Left lobe of liver (tissue), 2 donors: ENCODE measurements at regions not wholly inside any gene's neighbourhood (a gene's known extent, or its start where the extent isn't known, plus 50 kb on each side); places are given as distances from the start of the nearest gene placed in this dataset.
"Not testable (repeated sequence)": the region's sequence is repeated elsewhere in the genome, so short reads cannot be mapped to it uniquely, and the experiment has no call there.

ENCODE experiments used
- ATAC-seq: fragments of 200-7000 bp; cut with Tn5 transposase; one replicate; pipeline ENCODE4 v1.9.1; 2020; ENCODE audit warnings: mild to moderate bottlenecking, moderate library complexity
- DNase-seq: peaks from one replicate; pipeline ENCODE4 v3.0.0-alpha.2; 2020; ENCODE audit warnings: low spot score
- donor health status: DM: no; HTN: no; CAD: no; lungs with moderate emphysema.
- donor health status: DM: no; HTN: yes; CAD: no.

DNA sequence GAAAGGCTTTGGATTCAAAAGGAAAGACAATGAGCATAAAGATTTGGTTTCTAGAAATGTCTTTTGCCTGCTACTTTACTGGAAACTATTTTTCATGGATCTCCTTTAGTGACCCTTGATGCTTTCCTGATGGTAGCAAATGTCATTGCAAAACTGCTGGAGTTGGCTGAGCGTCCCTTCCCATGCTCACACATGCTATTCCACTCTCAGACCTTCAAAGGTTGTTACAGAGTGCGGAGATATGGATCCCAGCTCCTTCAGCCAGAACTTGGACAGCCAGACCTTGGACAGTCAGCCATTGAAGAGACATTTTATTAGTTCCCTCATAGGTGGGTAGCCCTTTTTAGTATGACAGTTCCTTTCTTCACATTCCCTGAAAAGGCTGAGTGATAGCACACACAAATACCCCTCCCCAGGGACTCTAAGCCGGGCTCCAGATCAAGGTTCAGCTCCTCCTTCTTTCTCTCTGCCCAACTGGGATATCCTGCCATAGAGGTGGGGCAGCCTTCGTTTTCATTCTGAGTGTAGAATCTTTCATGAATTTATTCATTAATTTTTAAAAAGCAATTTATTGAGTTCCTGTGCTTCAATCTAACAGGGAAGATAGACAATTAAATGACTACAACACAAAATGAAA, 153.3 kb upstream of the SLC44A1 start:
- ATAC-seq (peak; percentile 54), DNase-seq (no peak)

DNA sequence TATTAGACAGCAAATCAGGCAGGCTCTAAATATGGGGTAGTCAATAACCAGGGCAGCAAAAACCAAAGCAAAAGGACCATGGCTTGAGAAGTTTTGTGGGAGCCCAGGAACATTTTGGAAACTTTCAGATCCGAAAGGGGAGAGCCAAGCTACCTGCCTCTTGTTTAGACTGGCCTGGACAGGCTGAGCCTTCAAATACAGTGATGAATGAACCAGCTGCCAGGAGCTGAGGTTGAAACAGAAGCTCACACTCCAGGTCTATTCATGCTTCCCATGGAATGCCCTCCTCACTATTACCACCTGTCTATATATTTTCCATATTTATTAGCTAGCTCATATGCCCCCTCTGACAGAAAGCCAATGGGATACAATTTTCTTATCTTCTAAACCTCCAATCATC, 150.8 kb upstream of the SLC44A1 start:
- ATAC-seq = no peak
- no peak for DNase-seq

DNA sequence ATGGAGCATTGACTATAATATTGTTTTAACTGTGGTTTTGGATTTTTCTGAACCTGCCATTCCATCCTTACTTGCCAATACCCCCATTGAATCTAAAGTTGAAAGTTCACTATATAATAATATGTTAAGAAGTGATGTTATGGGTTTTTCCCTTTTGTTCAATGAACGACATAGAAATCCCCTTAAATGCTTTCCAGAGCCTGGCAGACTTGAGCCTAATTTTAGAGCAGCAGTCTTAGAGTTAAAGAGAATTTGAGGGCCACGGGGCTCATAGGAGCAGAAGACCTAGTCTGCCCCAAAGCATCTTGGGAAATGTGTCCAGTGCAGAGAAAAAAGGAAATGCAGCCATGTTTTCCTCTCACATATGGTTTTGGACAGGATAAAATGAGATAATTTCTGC, 146.1 kb upstream of the SLC44A1 start:
- no peak for DNase-seq
- no peak for ATAC-seq

DNA sequence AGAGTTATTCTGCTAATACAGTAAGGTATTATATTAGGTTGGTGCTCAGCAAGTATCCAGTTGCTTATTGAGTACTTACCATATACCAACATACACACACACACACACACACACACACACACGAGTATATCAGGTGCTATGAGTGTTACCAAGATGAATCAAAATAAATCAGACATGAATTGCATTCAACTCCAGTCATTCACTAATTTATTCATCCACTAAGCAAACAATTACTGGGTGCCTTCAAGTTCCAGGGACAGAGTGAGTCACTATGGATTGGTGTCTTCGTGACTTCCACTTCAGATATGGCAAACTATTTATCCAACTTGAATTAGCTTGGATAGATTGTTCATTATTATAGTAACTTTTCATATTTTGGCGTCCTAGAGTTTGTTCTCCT, 140.7 kb upstream of the SLC44A1 start:
- no peak for ATAC-seq

DNA sequence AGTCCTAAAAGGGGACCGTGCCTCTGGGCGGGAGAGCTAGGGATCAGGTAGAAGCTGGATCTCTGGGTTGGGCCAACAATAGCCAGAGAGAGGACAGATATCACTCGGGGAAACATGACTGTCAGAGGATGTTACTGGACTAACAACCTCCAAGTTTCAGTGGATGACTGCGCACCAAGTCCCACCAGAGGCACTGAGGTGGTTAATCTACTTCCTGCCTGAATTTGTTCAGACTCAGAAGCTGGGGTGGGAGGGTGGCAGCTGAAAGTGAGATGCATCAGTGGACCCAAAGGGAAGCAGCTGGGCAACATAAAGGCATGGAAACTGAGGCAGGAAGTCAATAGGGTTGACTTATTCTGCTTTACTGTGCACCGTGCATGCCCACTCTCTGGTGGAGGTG, 130.1 kb upstream of the SLC44A1 start:
- ATAC-seq (no peak), DNase-seq (no peak)

More for the DNA sequence above, 140.7 kb upstream of the SLC44A1 start:
- no peak for DNase-seq

DNA sequence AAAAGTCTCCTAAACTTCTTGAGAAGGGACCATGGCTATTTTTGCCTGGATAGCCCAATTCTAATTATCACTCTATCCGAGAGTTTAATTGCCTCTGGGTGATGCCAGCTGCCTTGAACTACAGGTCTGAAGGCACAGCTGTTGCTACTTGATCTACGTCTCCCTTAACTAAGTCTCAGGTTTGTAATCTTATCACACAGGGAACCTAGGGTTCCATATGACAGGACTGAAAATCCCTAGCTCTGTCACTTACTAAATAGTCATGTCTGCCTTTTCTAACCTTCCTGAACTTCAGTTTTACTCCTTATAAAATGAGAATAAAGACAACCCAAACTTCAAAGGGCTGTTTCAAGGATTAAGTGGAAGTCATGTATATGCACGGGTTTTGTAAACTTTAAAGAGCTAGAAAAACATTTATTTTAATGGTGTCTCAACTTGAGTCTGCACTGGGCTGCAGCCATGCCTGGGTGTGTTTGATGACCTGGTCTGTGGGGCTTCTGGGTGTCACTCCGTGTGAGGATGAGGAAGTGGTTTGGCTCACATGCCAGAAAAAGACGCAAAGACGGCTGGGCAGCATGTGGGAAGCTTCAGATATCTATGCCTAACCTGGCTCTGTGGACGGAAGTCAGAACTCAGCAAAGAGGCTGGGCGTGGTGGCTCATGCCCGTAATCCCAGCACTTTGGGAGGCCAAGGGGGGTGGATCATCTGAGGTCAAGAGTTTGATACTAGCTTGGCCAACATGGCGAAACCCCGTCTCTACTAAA, 129.3 kb upstream of the SLC44A1 start:
- ATAC-seq (peak; percentile 17), DNase-seq (peak; percentile 50)

DNA sequence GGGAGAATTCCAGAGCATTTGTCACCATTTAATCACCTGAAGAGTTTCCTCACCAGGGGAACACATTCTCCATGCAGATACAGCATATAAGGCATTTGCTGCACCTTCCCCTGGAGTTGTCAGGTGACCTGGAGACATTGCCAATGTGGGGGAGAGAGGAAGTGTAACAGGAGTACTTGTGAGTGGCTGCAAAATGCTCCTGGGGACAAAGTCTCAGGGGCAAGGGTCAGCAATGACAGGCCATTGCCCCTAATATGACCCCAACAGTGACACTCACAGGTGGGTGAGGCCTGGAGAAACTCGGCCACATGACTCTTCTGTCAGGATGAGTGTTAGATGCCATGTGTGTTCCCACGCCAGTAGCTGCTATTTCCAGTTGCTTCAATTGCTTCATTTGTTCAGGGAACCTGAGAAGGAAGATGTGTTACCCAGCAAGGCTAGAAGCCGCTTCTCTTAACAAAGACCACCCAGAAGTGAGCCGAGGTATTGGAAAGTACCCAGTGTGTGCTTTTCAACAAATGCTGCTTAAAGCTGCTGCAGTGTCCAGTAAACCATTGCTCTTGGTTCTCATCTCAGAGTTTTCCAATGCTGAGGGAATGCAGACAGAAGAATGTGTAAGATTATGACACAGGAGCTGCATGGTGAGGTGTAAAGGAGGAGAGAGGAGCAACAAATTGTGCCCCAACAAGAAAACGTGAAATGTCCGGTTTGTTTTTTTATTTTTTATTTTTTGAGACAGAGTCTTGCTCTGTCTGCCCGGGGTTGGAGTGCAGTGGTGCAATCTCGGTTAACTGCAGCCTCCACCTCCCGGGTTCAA, 128.2 kb upstream of the SLC44A1 start:
- DNase-seq (peak; percentile 84), ATAC-seq (peak; percentile 90)

DNA sequence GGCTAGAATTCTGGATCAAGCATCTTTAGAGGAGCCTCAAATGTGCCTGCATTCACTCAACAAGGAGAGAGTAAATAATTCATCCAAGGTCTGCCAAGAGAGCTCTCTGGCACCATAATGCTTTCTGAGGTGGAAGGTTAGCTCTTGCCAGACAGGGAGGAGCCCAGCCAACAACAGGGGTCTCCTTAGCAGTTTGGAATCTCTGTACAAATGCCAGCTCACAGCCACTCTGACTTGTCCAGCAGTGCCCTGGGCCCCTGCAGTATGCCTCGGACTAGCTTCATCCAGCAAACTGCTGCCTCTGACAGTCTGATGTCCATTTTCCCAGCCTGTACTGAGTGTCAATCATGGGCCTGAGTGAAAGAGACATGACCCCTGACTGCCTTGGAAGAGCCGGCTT, 127.2 kb upstream of the SLC44A1 start:
- DNase-seq (no peak), ATAC-seq (peak; percentile 52)

DNA sequence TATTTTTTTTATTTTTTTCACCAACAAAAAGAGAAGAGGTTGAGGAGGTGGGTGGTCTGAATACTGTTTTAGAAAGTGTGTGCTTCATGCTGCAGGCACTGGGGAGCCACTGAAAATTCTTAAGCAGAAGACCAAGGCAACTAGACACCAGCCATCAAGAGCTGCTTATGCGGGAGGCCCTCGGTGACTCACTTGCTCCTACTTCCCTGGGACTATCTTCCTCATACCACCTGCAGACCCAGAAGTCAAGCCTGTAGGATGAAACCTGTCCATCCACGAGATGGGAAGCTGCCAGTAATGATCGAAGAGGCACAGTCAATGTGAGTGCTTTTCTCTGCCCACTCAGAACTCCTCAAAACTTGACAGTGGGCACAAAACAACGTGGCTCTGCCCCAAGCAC, 125.8 kb upstream of the SLC44A1 start:
- DNase-seq (no peak), ATAC-seq (no peak)

DNA sequence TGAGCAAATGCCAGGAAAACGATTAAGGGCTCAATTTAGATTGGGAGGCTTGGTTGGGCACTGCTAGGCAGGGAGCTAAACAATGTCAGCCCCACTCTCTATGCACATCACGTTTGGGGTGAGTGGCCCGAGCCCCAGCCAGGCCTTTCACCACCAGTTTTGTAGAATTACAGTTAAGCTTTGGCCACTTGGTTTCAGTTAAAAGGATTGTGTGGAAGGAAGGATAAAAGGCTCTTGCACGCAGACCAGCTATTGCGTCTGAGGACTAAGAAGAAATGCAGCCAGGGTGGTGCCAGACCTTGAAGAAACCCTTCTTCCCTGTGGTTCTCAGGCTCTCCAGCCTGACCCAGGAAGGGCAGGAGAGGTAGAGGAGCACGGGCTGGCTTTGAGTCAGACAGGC, 125.3 kb upstream of the SLC44A1 start:
- no peak for ATAC-seq
- DNase-seq = no peak

DNA sequence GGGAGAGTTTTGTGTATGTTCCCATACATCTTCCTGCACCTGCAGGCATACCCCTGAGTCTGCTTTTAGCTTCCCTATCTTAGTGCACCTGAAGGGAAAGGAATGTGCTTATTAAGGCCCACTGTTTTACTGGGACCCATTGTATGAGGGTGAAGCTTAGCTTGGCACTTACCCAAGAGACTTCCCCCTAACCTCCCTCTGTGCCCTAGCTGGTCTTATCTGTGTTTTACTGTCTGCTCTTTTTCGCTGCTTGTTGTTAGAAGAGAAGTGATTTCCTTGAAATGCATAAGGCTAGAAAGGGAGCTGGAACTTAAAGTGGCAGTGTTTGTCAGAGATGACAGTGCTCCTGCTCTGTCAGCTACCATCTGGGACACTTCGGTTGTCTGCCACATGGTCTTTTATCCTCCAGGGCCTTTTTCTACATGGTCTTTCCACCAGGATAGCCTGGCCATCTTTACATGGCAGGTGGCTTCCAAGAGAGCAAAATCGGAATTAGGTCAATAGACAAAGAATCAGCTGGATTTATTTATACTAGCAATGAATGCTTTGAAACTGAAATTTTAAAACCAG, 122.5 kb upstream of the SLC44A1 start:
- DNase-seq = no peak
- no peak for ATAC-seq

DNA sequence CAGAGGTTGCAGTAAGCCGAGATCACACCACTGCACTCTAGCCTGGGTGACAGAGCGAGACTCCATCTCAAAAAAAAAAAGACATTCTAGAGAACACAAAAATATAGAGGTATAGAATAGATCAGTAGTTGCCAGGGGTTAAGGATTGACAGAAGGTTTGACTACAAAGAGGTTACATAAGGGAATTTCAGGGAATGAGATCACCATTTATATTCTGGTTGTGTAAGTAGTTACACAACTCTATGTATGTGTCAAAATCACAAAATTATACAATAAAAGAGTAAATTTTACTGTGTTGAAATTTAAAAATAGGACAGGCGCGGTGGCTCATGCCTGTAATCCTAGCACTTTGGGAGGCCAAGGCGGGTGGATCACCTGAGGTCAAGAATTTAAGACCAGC, 119.9 kb upstream of the SLC44A1 start:
- peak; percentile 27 for ATAC-seq
- not testable (repeated sequence) for DNase-seq

DNA sequence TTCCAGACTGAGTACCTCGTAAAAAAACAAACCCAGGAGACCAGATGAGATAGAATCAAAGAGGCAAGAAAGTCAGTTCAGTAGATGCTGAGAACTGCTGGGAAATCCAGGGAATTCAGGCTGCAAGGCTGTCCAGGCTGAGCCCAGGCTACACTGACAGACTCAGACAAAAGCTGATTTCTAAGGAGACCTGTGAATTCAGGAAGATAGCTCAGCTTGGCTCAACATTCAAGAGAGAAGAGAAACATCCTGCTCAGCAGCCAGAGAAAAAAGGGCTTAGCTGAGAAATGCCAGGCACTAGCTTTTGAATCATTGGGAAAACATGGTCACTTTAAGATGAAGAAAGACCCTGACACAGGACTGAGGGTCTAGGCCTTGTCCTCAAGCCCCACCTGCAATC, 118.2 kb upstream of the SLC44A1 start:
- DNase-seq (no peak), ATAC-seq (no peak)

DNA sequence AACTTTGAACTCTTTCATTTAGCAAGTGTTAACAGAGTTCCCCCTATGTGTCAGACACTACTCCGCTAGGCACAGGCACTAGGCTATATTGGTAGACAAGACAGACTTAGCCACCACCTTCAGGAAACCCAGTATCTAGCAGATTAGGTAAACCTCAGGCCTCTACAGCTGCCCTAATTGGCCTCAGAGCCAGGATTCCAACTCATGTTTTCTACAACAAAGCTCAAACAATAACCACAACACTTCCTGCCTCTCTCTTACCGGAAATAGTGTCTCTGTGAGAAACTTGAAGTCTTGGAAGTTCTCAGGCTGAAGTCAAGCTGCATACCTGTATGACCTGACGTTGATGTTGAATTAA, 116.6 kb upstream of the SLC44A1 start:
- DNase-seq = no peak

DNA sequence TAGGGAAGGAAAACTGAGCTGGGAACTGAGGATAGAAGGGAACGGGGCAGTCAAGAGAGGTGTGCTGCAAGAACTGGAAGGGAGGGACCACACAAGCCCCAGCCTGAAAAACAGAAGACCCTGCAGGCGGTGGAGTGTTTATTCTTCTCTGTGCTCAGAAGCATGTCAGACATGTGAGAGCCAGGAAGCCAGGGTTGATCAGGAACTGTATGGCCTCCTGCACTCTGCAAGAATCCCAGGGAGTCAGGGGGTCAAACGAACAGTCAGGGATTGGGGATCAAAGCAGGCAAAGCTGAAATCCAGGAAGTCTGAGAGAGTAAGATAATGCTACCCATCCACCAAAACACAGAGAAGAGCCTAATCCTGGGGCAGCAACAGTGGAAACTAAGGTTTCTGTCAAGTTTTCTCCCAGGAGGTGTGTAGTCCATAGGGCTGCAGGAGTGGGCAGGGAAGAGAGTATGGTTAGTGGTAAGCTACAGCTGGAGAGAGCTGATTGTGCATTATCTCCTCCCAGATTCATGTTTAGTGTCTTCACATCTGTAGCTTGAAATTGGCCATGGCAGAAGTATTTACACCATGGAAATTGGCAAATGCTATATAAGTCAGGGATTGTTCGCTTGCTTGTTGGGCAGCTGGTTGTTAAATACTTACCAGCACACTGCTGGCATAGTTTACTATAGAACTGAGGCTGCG, 115.4 kb upstream of the SLC44A1 start:
- DNase-seq (no peak), ATAC-seq (peak; percentile 12)

More for the DNA sequence above, 116.6 kb upstream of the SLC44A1 start:
- ATAC-seq = peak; percentile 51

DNA sequence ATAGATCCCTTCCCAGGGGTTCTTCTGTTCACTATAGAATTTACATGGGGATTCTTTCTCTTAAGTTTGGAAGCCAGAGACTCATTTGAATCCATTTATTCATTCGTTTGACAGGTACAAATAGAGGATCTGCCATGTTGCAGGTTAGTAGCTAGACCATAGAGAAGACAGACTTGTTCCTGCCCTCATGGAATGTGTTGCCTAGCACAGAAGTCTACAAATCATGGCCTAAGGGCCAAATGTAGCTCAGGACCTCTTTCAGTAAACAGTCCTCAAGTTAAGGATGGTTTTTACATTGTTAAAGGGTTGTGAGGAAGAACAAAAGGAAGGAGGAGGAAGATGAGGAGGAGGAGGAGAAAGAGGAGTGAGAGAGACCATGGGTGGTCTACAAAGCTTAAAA, 114.7 kb upstream of the SLC44A1 start:
- DNase-seq (no peak), ATAC-seq (no peak)

DNA sequence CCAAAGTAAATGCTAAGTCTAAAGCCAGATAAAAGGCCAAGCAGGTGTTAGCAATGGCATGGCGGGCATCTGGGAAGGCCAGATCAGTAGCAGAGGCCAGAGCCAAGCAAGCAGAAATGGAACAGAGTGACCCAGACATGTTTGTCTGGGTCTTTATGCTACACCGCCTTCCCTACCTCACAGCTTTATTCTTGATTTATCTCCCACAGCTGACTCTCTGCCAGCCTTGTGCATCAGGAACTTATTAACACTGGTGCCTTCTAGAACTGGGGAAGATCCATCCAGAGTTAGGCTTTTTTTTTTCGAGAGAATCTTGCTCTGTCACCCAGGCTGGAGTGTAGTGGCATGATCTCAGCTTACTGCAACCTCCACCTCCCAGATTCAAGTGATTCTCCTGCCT, 112.5 kb upstream of the SLC44A1 start:
- DNase-seq (no peak), ATAC-seq (no peak)

DNA sequence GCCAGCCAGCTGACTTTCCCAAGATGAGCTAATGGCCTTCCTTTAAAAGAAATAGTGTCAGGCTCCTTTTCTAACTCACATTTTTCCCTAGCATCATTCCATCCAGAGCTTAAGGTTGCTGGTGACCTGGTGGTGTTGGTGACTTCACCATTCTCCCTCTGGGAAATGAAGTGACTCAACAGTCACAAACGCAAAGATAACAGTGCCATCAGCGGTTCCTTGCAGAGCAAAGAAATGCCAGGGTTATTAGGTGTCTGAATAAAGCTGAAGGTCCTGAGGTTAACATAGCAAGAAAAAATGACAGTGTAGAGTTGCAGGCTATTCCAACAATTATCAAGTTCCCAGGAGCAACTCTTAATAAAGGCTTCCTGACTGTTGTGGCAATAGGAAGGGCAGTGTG, 111.8 kb upstream of the SLC44A1 start:
- no peak for DNase-seq
- ATAC-seq = no peak

DNA sequence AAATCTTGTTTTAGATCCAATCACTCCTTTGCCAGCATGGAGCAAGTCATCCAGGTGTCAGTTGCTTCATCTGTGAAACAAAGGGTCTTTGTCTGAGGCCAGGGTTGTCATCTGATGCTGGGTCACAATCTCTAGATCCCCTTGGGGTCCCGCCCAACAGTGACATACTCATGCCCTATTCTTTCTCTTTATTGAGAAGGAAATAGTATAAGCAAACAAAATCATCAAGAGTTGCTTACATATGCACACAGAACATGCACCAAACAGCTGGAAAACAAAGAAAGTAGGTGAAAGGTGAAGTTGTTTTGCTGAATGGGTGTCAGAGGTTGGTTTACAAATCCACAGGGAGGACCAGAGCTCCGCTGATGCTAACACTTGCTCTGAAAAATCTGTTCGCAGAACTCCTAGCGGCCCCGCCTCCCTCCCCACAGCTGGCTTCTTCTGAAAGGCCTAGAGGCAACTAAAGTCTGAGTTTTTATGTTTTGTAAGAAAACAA, 106.1 kb upstream of the SLC44A1 start:
- peak; percentile 62 for ATAC-seq
- DNase-seq = no peak

DNA sequence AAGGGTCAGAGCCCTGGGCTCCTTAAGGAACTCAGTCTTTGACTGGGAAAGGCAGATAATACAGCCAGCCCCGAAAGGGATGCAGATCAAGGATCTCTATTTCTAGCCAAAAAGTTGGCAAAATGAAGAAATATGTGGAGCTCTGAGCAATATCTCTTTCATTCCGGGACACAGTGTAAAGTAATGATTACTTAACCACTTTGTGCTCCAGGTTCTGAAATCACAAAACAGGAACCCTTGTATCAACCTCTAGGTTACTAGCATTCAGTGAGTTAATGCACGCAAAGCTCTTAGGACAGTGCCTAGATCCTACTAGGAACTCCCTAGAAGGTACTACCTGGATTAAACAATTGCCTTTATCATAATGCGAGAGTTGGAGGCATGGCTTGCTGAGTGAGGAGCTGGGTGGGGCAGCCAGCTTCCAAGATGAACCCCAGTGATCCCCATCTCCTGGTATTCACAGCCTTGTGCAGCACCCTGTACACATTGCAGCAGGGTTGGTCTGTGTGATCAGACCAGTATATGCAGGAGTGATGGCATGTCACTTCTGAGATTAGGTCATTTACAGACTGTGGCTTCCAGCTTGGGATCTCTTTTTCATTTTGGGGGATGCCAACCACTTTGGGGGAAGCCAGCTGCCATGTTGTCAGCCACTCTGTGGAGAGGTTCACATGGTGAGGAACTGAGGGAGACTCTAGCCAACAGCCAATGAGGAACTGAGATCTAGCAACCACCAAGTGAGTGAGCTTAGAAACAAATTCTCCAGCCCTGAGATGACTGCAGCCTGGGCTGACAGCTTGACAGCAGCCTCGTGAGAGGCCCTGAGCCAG, 103.1 kb upstream of the SLC44A1 start:
- DNase-seq (no peak), ATAC-seq (peak; percentile 54)
